Stomach (tissue), 8 donors: ENCODE measurements at regions not wholly inside any gene's neighbourhood (a gene's known extent, or its start where the extent isn't known, plus 50 kb on each side); places are given as distances from the start of the nearest gene placed in this dataset.

Experiments used
- DNase-seq, 2 donors: peaks; one replicate each; pipeline versions ENCODE4 v3.0.0 to v3.0.0-alpha.2; 2013 to 2019
- H3K27ac ChIP-seq, 5 donors: fragments of 200-600 bp in 4 of 5; sonication (generic) in 4 of 5; one replicate each; pipeline ENCODE4 v1.5.1; 2013 to 2019; ENCODE audit warnings: mild to moderate bottlenecking in 1 of 5, moderate library complexity in 1 of 5
- H3K27me3 ChIP-seq, 3 donors: fragments of 200-600 bp; sonication (generic); one replicate each; pipeline ENCODE4 v1.5.1; 2017 to 2019; ENCODE audit warnings: mixed run types in 1 of 3
- H3K36me3 ChIP-seq, 4 donors: fragments of 200-600 bp; sonication (generic); 1 replicate in 3 of 4; 2 replicates in 1 of 4; pipeline ENCODE4 v1.5.1; 2016 to 2019
- H3K4me1 ChIP-seq, 4 donors: fragments of 200-600 bp; sonication (generic); one replicate each; pipeline ENCODE4 v1.5.1; 2016 to 2019
- H3K4me3 ChIP-seq, 4 donors: fragments of 200-600 bp; sonication (generic) in 3 of 4; one replicate each; pipeline ENCODE4 v1.5.1; 2016 to 2019; ENCODE audit warnings: mild to moderate bottlenecking in 1 of 4
- H3K9me3 ChIP-seq, 4 donors: fragments of 200-600 bp; sonication (generic); one replicate each; pipeline ENCODE4 v1.5.1; 2016 to 2019
- CTCF ChIP-seq, 7 experiments: fragments of 450-650 bp in 4 of 7; fragments of 200-600 bp in 3 of 7; sonication (generic) in 3 of 7; IDR thresholded peaks; one replicate each; pipeline ENCODE4 v1.5.1; 2016 to 2019; ENCODE audit warnings: antibody characterized with exemption in 7 of 7, control low read depth in 2 of 7, mild to moderate bottlenecking in 1 of 7
- EP300 ChIP-seq: sonication (generic); formaldehyde crosslinking; IDR thresholded peaks from one replicate; pipeline ENCODE4 v1.6.1; 2017; ENCODE audit warnings: antibody characterized with exemption
- POLR2A ChIP-seq, 4 donors: fragments of 450-650 bp; IDR thresholded peaks; one replicate each; pipeline ENCODE4 v1.6.1; 2016; ENCODE audit warnings: antibody characterized with exemption in 4 of 4, control low read depth in 2 of 4, mild to moderate bottlenecking in 1 of 4, moderate library complexity in 1 of 4
- POLR2AphosphoS5 ChIP-seq, 3 donors: sonication (generic); formaldehyde crosslinking; IDR thresholded peaks; one replicate each; pipeline ENCODE4 v1.6.1; 2016; ENCODE audit warnings: antibody characterized with exemption in 3 of 3
- WGBS, 5 donors: extraction: QIAGEN DNeasy Blood & Tissue Kit in 3 of 5; methylation state at CpG; one replicate each; pipeline versions ENCODE4 v1.1.5 to v1.1.7; 2013 to 2018; 5-methylcytosine and 5-hydroxymethylcytosine counted together
- intact Hi-C: fragments of 100-400 bp; cut with DNase I; formaldehyde crosslinking; loops from one replicate; pipeline ENCODE4 v1.15.1; 2023; ENCODE audit warnings: low total_unique reads
- donor health status: healthy with polysubstance abuse.
- donor health status: Bipolar disorder and iron deficiency.
- donor health status: healthy.

GRCh38 chr1:182297335-182297734 lies 94.3 kb downstream of the GLUL start:
- DNase-seq, result no peak
- TF ChIP-seq CTCF (IDR thresholded peaks at IDR 0.05), result no peak
- TF ChIP-seq POLR2AphosphoS5 (IDR thresholded peaks at IDR 0.05), result no peak
- no peak for TF ChIP-seq POLR2A (IDR thresholded peaks at IDR 0.05)
- peak; percentile 70 for TF ChIP-seq EP300
- H3K4me3 ChIP-seq, result no peak overlapping the region
- intact Hi-C loops, result no loop called here
- peaks cover 6 to 35% (median 30%) of the 10 kb centered on the region in 4 donors for H3K4me1 ChIP-seq
- no peaks in the 10 kb centered on the region for H3K36me3 ChIP-seq
- H3K27ac ChIP-seq, result peak overlapping the region in 1 of 5 donors; percentile 46
- H3K9me3 ChIP-seq, result no peaks in the 10 kb centered on the region
- H3K27me3 ChIP-seq, result no peaks in the 10 kb centered on the region

GRCh38 chr1:182295697-182296096 lies 95.9 kb downstream of the GLUL start:
- Histone ChIP-seq H3K27me3 (no peaks in the 10 kb centered on the region), H3K27ac (no peak overlapping the region), H3K4me3 (no peak overlapping the region), H3K36me3 (no peaks in the 10 kb centered on the region), H3K9me3 (no peaks in the 10 kb centered on the region), H3K4me1 (peaks cover 17 to 44% (median 39%) of the 10 kb centered on the region in 4 donors)
- DNase-seq, result no peak
- WGBS, 5 donors, result 80 to 91% (median 84%) methylated on average over 1 of the region's 1 CpG
- no peak for TF ChIP-seq CTCF (IDR thresholded peaks at IDR 0.05)
- TF ChIP-seq POLR2A (IDR thresholded peaks at IDR 0.05), result no peak
- no peak for TF ChIP-seq POLR2AphosphoS5 (IDR thresholded peaks at IDR 0.05)
- TF ChIP-seq EP300, result no peak
- intact Hi-C loops, result no loop called here

GRCh38 chr1:182293119-182293589 lies 98.4 kb downstream of the GLUL start:
- H3K4me1 ChIP-seq, result peaks cover 38 to 53% (median 49%) of the 10 kb centered on the region in 4 donors
- intact Hi-C loops, result no loop called here
- H3K27ac ChIP-seq, result peak overlapping the region; percentile 13 to 84 (median 66)
- no peaks in the 10 kb centered on the region for H3K36me3 ChIP-seq
- WGBS, 5 donors, result 52 to 65% (median 61%) methylated on average over 5 of the region's 5 CpGs
- H3K9me3 ChIP-seq, result no peaks in the 10 kb centered on the region
- no peak for DNase-seq
- TF ChIP-seq CTCF (IDR thresholded peaks at IDR 0.05) (no peak), EP300 (no peak), POLR2AphosphoS5 (IDR thresholded peaks at IDR 0.05) (peak in 1 of 3 donors; percentile 9)
- H3K4me3 ChIP-seq, result no peak overlapping the region
- no peaks in the 10 kb centered on the region for H3K27me3 ChIP-seq

- TF ChIP-seq CTCF (IDR thresholded peaks at IDR 0.05) (no peak), POLR2AphosphoS5 (IDR thresholded peaks at IDR 0.05) (no peak), POLR2A (IDR thresholded peaks at IDR 0.05) (no peak)
- no peaks in the 10 kb centered on the region for H3K9me3 ChIP-seq
- 47 to 74% (median 55%) methylated on average over 8 of the region's 8 CpGs for WGBS, 5 donors
- H3K27ac ChIP-seq, result peak overlapping the region; percentile 64 to 84 (median 76)
- H3K36me3 ChIP-seq, result no peaks in the 10 kb centered on the region
- no peak for DNase-seq
- no peaks in the 10 kb centered on the region for H3K27me3 ChIP-seq
- intact Hi-C loops, result no loop called here
- H3K4me1 ChIP-seq, result peaks cover 38 to 53% (median 46%) of the 10 kb centered on the region in 4 donors
- no peak overlapping the region for H3K4me3 ChIP-seq
Observed at GRCh38 chr1:182292193-182292741, 99.3 kb downstream of the GLUL start.
